HG03095 (cell line): ENCODE measurements at regions not wholly inside any gene's neighbourhood (a gene's known extent, or its start where the extent isn't known, plus 50 kb on each side); places are given as distances from the start of the nearest gene placed in this dataset.
"Not testable (repeated sequence)": the region's sequence is repeated elsewhere in the genome, so short reads cannot be mapped to it uniquely, and the experiment has no call there.

ENCODE experiments used
- ATAC-seq: cut with Tn5 transposase; IDR thresholded peaks from one replicate; pipeline ENCODE4 v1.9.1; 2021; ENCODE audit warnings: moderate library complexity; ENCODE audit not compliant: unreplicated experiment

GRCh38 chr9:85344901-85345300, 396.9 kb downstream of the AGTPBP1 start:
- ATAC-seq = no peak

GRCh38 chr9:85339338-85339737, 402.4 kb downstream of the AGTPBP1 start:
- ATAC-seq = no peak

GRCh38 chr9:85334228-85334627, 407.5 kb downstream of the AGTPBP1 start:
- ATAC-seq = no peak

GRCh38 chr9:85332487-85332886, 409.3 kb downstream of the AGTPBP1 start:
- ATAC-seq = no peak

DNA sequence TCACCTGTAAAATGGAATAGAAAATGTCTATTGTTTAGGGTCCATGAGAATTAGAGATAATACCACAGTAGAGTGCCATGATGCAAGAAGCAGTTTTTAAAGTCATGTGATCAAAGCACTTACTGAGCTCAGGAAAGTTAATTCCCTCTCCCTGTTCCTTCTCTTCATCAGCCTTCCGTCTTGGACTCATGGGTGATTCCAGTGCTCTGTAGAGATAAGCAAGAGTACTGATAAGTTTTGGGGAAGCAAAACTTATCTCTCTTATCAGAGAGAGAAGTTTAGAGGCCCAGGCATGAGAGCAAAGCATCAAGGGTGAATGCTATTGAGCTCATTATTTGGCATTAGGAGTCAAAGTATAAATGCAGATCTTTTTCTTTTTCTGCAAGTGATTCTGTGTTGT, 410.1 kb downstream of the AGTPBP1 start:
- ATAC-seq = no peak

- ATAC-seq = no peak
Measured at GRCh38 chr9:85322592-85322991, 419.2 kb downstream of the AGTPBP1 start.

- ATAC-seq = no peak
Measured at GRCh38 chr9:85321561-85321960, 420.2 kb downstream of the AGTPBP1 start.

GRCh38 chr9:85319936-85320656, 421.7 kb downstream of the AGTPBP1 start:
- ATAC-seq = no peak

DNA sequence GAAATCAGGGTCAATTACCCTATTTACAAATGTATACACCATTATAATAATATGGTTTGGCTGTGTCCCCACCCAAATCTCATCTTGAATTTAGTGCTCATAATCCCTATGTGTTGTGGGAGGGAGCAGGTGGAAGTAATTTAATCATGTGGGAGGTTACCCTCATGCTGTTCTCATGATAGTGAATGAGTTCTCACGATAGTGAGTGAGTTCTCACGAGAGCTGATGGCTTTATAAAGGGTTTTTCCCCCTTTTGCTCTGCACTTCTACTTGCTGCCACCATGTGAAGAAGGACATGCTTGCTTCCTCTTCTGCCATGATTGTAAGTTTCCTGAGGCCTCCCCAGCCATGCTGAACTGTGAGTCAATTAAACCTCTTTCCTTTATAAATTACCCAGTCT, 426.2 kb downstream of the AGTPBP1 start:
- ATAC-seq = not testable (repeated sequence)

DNA sequence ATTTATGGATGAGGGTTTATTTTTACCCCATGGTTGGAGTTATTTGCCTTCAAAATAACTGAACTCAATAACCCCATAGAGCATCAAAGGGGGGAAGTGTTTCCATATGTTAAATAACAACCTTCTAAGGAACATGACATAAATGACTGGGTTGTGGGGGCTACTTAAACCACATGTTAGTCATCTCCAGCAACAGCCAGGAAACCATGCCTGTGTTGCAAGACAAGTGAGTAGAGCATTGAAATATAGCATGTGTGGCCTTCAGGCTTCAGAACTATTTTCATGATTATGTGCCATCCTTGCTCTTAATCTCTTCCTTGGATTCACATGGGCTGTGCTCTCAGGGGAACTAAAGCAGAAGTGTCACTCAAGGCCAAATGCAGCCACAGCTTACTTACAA, 431.2 kb downstream of the AGTPBP1 start:
- no peak for ATAC-seq

- no peak for ATAC-seq
Measured at GRCh38 chr9:85303757-85304134, 438.0 kb downstream of the AGTPBP1 start.

DNA sequence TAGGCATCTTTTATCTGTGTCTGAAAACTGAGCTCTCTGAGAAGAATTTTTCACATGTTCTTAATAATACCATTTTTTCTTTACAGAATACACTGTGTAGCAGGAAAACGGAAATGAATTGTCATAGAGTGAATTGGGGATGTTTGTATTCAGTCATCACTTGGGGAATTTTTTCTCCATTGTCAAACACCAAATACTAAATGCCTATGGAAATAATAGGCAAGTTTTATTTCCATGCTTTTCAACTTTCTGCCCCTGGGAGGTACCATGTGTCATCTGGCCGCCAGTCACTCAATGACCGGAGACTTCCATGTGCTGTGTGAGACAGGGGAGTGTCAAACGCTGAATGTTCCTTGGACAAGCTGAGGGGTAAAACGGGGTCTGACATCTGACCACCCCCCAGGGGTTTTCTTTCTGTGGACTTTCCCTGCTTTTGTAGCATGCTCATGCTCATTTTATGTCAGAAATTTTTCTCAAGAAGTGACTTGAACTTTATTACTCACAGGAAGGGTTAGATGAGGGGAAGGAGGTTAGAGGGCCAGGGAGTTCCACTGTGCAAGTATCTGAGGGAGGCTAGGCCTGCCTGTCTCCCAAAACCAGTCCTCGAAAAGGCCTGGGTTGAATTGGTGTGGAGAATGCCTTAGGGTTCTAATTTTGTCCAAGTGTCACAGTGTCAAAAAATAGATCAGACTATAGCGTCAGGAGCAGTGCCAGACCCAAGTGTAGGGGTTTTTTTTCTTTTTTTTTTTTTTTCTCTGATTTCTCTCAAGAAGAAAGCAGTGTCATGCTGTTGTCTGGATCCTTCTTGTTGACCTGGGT, 438.6 kb downstream of the AGTPBP1 start:
- no peak for ATAC-seq

DNA sequence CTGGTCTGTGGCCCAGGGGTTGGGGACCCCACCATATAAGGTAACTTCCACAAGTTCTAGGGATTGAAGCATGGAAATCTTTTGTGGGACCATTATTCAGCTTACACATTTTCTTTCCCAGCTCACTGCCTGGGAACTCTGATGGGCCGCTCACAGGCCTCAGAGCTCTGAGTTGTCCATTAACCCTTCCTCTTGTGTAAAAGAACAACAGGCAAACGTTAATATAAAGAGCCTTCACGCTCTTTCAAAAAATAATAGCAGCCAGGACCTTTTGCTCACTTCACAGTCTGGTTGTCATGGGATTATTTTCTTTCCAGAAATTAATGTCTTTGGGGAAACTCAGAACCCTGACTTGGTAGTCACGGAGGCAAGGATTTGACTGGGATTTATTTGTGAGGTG, 443.3 kb downstream of the AGTPBP1 start:
- ATAC-seq = no peak

- ATAC-seq = not testable (repeated sequence)
Measured at GRCh38 chr9:85295244-85295643, 446.5 kb downstream of the AGTPBP1 start.

DNA sequence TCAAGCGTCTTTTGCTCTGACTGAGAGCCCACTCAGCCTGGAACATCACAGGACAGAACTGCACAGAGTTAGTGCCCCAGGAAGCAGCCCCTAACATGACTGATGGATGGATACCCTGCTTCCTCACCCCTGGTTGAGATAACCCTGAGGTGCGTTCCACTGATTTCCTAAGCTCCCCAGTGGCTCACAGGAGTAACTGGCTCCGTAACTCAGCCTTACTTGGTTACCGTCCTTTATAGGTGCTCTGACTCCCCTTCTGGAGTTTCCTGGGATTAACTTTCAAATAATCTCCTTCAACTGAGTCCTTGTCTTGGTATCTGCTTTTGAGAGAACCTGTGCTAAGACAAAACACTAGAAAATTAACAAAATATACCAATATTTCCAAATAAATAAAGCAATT, 449.5 kb downstream of the AGTPBP1 start:
- ATAC-seq = no peak

GRCh38 chr9:85291266-85291665, 450.5 kb downstream of the AGTPBP1 start:
- no peak for ATAC-seq

DNA sequence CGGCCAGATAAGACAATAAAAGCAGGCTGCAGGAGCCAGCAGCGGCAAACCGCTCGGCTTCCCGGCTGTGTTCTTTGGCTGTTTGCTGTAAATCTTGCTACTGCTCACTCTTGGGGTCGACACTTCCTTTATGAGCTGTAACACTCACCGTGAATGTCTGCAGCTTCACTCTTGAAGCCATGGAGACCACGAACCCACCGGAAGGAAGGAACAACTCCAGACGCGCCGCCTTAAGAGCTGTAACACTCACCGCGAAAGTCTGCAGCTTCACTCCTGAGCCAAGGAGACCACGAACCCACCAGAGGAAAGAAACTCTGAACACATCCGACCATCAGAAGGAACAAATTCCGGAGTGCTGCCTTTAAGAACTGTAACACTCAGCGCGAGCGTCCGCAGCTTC, 451.7 kb downstream of the AGTPBP1 start:
- ATAC-seq = no peak

GRCh38 chr9:85289142-85289541, 452.6 kb downstream of the AGTPBP1 start:
- ATAC-seq = no peak

GRCh38 chr9:85283421-85283820, 458.3 kb downstream of the AGTPBP1 start:
- ATAC-seq = no peak

- no peak for ATAC-seq
Measured at GRCh38 chr9:85278769-85279168, 463.0 kb downstream of the AGTPBP1 start.

DNA sequence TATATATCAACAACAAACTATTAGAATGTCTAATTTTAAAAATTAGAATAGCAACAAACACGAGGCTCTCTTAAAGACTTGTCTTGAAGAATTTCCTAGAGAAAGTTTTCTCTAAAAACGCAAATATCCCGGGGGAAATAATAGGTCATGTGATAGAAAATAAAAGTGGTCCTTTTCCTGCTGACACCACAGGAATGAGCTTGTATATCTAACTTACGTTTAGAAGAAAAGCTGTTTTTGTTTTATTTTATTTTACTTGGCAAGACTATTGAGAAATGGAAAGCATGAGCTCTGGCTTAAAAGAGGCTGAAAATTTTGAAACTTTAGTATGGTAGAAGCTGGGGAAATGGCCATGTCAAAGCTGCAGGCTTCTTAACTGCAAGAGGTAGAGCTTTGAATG, 465.0 kb downstream of the AGTPBP1 start:
- ATAC-seq = no peak

DNA sequence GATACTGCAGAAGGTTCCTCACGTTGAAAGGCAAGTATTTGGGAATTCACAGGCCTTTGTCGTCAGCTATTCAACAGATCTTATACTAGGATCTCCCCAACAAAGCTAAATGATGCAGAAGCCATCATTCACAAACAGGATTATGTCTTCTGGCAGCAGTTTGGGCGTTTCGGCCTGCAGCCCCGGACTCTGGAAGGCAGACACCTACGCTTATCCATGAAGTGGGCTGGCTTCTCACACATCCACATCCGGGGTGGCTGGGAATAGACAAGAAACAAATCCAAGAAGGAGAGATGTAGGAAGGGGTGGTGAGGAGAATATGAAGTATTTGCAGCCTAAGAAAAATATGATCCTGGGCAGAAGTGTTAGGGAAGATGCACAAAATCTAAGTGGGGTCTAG, 471.9 kb downstream of the AGTPBP1 start:
- ATAC-seq = no peak
